Fibroblast of the aortic adventitia (primary cell): ENCODE measurements at regions not wholly inside any gene's neighbourhood (a gene's known extent, or its start where the extent isn't known, plus 50 kb on each side); places are given as distances from the start of the nearest gene placed in this dataset.
A peak's percentile ranks its signal among the peaks of the same experiment; 100 is the strongest.

Experiments
- DNase-seq: peaks from one replicate; pipeline ENCODE4 v3.0.0-alpha.2; 2010; ENCODE audit warnings: low read depth
- H3K4me3 ChIP-seq: 2 replicates; pipeline ENCODE4 v1.5.1; 2011; ENCODE audit warnings: low read depth, mild to moderate bottlenecking, control low read depth, low read length, moderate library complexity
- TF ChIP-seq, protein P1 (sequence below): IDR thresholded peaks from 2 replicates; pipeline ENCODE4 v1.5.1; 2011; ENCODE audit warnings: mild to moderate bottlenecking, low read length, control low read depth, inconsistent platforms; ENCODE audit not compliant: insufficient read depth

- TF ChIP-seq, protein P1, sequence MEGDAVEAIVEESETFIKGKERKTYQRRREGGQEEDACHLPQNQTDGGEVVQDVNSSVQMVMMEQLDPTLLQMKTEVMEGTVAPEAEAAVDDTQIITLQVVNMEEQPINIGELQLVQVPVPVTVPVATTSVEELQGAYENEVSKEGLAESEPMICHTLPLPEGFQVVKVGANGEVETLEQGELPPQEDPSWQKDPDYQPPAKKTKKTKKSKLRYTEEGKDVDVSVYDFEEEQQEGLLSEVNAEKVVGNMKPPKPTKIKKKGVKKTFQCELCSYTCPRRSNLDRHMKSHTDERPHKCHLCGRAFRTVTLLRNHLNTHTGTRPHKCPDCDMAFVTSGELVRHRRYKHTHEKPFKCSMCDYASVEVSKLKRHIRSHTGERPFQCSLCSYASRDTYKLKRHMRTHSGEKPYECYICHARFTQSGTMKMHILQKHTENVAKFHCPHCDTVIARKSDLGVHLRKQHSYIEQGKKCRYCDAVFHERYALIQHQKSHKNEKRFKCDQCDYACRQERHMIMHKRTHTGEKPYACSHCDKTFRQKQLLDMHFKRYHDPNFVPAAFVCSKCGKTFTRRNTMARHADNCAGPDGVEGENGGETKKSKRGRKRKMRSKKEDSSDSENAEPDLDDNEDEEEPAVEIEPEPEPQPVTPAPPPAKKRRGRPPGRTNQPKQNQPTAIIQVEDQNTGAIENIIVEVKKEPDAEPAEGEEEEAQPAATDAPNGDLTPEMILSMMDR, result no peak
- DNase-seq, result no peak
- no peak overlapping the region for H3K4me3 ChIP-seq
Observed at GRCh38 chr3:157775446-157775845, 272.2 kb upstream of the VEPH1 start.

DNA sequence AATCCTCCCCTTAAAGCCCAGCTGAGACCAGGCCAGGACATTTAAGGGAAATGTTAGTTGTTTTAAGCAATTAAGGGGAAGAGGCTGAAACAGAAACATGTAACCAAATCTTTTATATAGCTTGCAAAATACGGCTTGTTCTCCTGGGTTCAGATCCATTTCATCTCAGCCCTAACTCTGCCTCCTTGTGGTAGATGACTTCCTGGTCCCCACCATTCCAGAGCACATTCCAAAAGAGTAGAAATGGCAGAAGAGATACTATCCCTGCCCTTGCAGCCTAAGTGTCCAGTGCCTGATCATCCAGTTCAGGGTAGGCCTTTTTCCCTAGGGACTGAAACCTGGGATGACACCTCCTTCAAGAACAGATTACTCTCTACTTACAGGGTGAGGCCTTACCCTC, 266.2 kb upstream of the VEPH1 start:
- DNase-seq, result no peak
- TF ChIP-seq, protein P1, result no peak
- no peak overlapping the region for H3K4me3 ChIP-seq

- TF ChIP-seq, protein P1, result no peak
- no peak for DNase-seq
- H3K4me3 ChIP-seq, result no peak overlapping the region
Observed at GRCh38 chr3:157767607-157768006, 264.4 kb upstream of the VEPH1 start.

DNA sequence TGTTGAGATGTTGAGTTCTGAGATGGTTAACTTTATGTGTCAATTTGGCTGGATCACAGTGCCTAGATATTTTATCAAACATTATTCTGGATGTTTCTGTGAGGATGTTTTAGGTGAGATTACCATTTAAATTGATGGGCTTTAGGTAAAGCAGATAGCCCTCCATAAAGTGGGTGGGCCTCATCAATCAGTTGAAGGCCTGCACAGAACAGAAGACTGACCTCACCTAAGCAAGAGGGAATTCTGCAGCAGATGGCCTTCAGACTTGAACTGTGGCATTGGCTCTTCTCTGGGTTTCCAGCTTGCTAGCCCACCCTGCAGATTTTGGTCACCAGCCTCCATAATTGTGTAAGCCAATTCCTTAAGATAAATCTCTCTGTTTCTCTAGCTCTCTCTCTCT, 260.4 kb upstream of the VEPH1 start:
- DNase-seq, result no peak
- TF ChIP-seq, protein P1, result no peak
- no peak overlapping the region for H3K4me3 ChIP-seq

- no peak overlapping the region for H3K4me3 ChIP-seq
- no peak for DNase-seq
- TF ChIP-seq, protein P1, result no peak
Observed at GRCh38 chr3:157759311-157759710, 256.1 kb upstream of the VEPH1 start.

- TF ChIP-seq, protein P1, result peak; percentile 38
- no peak overlapping the region for H3K4me3 ChIP-seq
- peak; percentile 4 for DNase-seq
Observed at GRCh38 chr3:157755233-157755632, 252.0 kb upstream of the VEPH1 start.

DNA sequence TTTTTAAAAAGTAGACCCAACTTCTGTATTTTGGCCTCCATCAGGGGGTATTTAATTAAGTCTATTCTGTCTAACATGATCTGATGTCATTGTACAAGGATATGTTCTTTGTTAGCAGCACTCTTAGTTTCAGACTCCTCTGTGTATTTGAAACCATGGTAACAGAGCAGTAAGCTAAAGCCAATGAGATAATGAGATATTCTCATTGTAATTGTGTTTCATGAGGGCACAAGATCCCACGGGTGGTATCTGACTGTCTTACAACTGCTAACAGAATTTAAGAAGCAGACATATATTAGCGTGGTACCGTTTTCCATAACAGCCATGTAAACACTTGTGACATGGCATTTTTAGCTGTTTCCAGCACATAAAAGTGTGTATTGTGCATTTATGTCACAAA, 251.2 kb upstream of the VEPH1 start:
- DNase-seq, result no peak
- TF ChIP-seq, protein P1, result no peak
- no peak overlapping the region for H3K4me3 ChIP-seq
